Neural cell (in vitro differentiated cells): ENCODE measurements at regions not wholly inside any gene's neighbourhood (a gene's known extent, or its start where the extent isn't known, plus 50 kb on each side); places are given as distances from the start of the nearest gene placed in this dataset.

Source experiments
- H2AFZ ChIP-seq: fragments of 200-600, 300-800 bp; sonication (generic), shearing (Covaris generic); 2 replicates; pipeline ENCODE4 v1.6.0; 2014; ENCODE audit warnings: low read depth, mild to moderate bottlenecking, antibody characterized with exemption, low read length, moderate library complexity
- H3F3A ChIP-seq: fragments of 200-600 bp; shearing (Covaris generic); 2 replicates; pipeline ENCODE4 v1.6.1; 2016; ENCODE audit warnings: mild to moderate bottlenecking, moderate library complexity, mixed read lengths, antibody characterized with exemption, low read length; ENCODE audit not compliant: insufficient read depth, poor library complexity, severe bottlenecking
- H3K27ac ChIP-seq: fragments of 200-600, 300-800 bp; sonication (generic), shearing (Covaris generic); 2 replicates; pipeline ENCODE4 v1.5.1; 2014; ENCODE audit warnings: mild to moderate bottlenecking, low read length, moderate library complexity
- H3K27me3 ChIP-seq: fragments of 300-800, 200-600 bp; sonication (generic), shearing (Covaris generic); 2 replicates; pipeline ENCODE4 v1.6.0; 2014; ENCODE audit warnings: mild to moderate bottlenecking, low read depth, low read length, moderate library complexity; ENCODE audit not compliant: insufficient read depth
- H3K36me3 ChIP-seq: fragments of 300-800, 200-600 bp; sonication (generic), shearing (Covaris generic); 2 replicates; pipeline ENCODE4 v1.5.1; 2014; ENCODE audit warnings: mild to moderate bottlenecking, antibody characterized with exemption, low read length, moderate library complexity; ENCODE audit not compliant: insufficient read depth
- H3K4me2 ChIP-seq: fragments of 300-800, 200-600 bp; sonication (generic), shearing (Covaris generic); 2 replicates; pipeline ENCODE4 v1.6.0; 2014; ENCODE audit warnings: mild to moderate bottlenecking, low read length
- H3K4me3 ChIP-seq: fragments of 300-800, 200-600 bp; sonication (generic), shearing (Covaris generic); 2 replicates; pipeline ENCODE4 v1.5.1; 2014; ENCODE audit warnings: mild to moderate bottlenecking, low read length, moderate library complexity
- H3K79me2 ChIP-seq: fragments of 200-600 bp; shearing (Covaris generic); replicated peaks from 2 replicates; pipeline ENCODE4 v1.6.0; 2014; ENCODE audit warnings: mild to moderate bottlenecking, low read length, moderate library complexity; ENCODE audit not compliant: insufficient read depth
- H3K9ac ChIP-seq: fragments of 300-800, 200-600 bp; sonication (generic), shearing (Covaris generic); 2 replicates; pipeline ENCODE4 v1.6.1; 2016; ENCODE audit warnings: mild to moderate bottlenecking, low read length, mixed read lengths
- H3K9me2 ChIP-seq: fragments of 200-600 bp; shearing (Covaris generic); 2 replicates; pipeline ENCODE4 v1.6.1; 2016; ENCODE audit warnings: mild to moderate bottlenecking, low read length, mixed read lengths; ENCODE audit not compliant: insufficient read depth
- H3K9me3 ChIP-seq: fragments of 200-600, 300-800 bp; sonication (generic), shearing (Covaris generic); 2 replicates; pipeline ENCODE4 v1.6.1; 2016; ENCODE audit warnings: mild to moderate bottlenecking, mixed run types, low read length, moderate library complexity, mixed read lengths
- H4K20me1 ChIP-seq: fragments of 200-600 bp; shearing (Covaris generic); 2 replicates; pipeline ENCODE4 v1.6.1; 2016; ENCODE audit warnings: mild to moderate bottlenecking, mixed run types; ENCODE audit not compliant: insufficient read depth
- CTCF ChIP-seq: fragments of 450-650 bp; IDR thresholded peaks from 2 replicates; pipeline ENCODE4 v1.5.1; 2014; ENCODE audit warnings: antibody characterized with exemption, mild to moderate bottlenecking, moderate library complexity; ENCODE audit not compliant: poor library complexity, severe bottlenecking
- EP300 ChIP-seq: fragments of 450-650 bp; conservative IDR thresholded peaks from 2 replicates; pipeline ENCODE4 v1.6.1; 2014; ENCODE audit warnings: antibody characterized with exemption, mild to moderate bottlenecking, moderate library complexity; ENCODE audit not compliant: poor library complexity, severe bottlenecking
- EZH2 ChIP-seq: fragments of 200-600, 300-800 bp; shearing (Covaris generic), sonication (generic); IDR thresholded peaks from 2 replicates; pipeline ENCODE4 v1.6.1; 2014; ENCODE audit warnings: antibody characterized with exemption, low read length, borderline replicate concordance, mild to moderate bottlenecking; ENCODE audit not compliant: insufficient read depth, poor library complexity, severe bottlenecking
- MXI1 ChIP-seq: fragments of 450-650 bp; conservative IDR thresholded peaks from 2 replicates; pipeline ENCODE4 v1.6.1; 2014; ENCODE audit warnings: antibody characterized with exemption, mild to moderate bottlenecking; ENCODE audit not compliant: poor library complexity, severe bottlenecking
- RAD21 ChIP-seq: fragments of 450-650 bp; conservative IDR thresholded peaks from 2 replicates; pipeline ENCODE4 v1.6.1; 2014; ENCODE audit warnings: antibody characterized with exemption, mild to moderate bottlenecking, moderate library complexity
- REST ChIP-seq: IDR thresholded peaks from 2 replicates; pipeline ENCODE4 v1.6.1; 2012; ENCODE audit warnings: borderline replicate concordance
- SMC3 ChIP-seq: fragments of 450-650 bp; conservative IDR thresholded peaks from 2 replicates; pipeline ENCODE4 v1.6.1; 2014; ENCODE audit warnings: antibody characterized with exemption, mild to moderate bottlenecking, moderate library complexity; ENCODE audit not compliant: poor library complexity
- TAF1 ChIP-seq: IDR thresholded peaks from 2 replicates; pipeline ENCODE4 v1.6.1; 2012; ENCODE audit warnings: low read depth

- H3K9me2 ChIP-seq = no peaks in the 10 kb centered on the region
- no peak overlapping the region for H3K4me3 ChIP-seq
- H3K9me3 ChIP-seq = no peaks in the 10 kb centered on the region
- no peak overlapping the region for H3K9ac ChIP-seq
- no peaks in the 10 kb centered on the region for H3K36me3 ChIP-seq
- TF ChIP-seq CTCF = no peak
- TF ChIP-seq EZH2 = no peak
- no peak for TF ChIP-seq MXI1
- no peak for TF ChIP-seq EP300
- TF ChIP-seq REST = no peak
- H3K27me3 ChIP-seq = no peaks in the 10 kb centered on the region
- H3K79me2 ChIP-seq = no peaks in the 10 kb centered on the region
- H3F3A ChIP-seq = no peaks in the 10 kb centered on the region
- H3K27ac ChIP-seq = no peak overlapping the region
- H3K4me2 ChIP-seq = no peak overlapping the region
- no peaks in the 10 kb centered on the region for H4K20me1 ChIP-seq
- H2AFZ ChIP-seq = no peak overlapping the region
These were observed 409.8 kb upstream of the SMIM21 start for GRCh38 chr18:75837316-75837715.

GRCh38 chr18:75836516-75836915, 409.0 kb upstream of the SMIM21 start:
- Histone ChIP-seq H3K27ac (no peak overlapping the region), H3K36me3 (no peaks in the 10 kb centered on the region), H3K9me2 (no peaks in the 10 kb centered on the region), H2AFZ (no peak overlapping the region), H3K27me3 (no peaks in the 10 kb centered on the region), H3F3A (no peaks in the 10 kb centered on the region), H4K20me1 (no peaks in the 10 kb centered on the region), H3K79me2 (no peaks in the 10 kb centered on the region), H3K4me2 (no peak overlapping the region), H3K9ac (no peak overlapping the region), H3K9me3 (no peaks in the 10 kb centered on the region), H3K4me3 (no peak overlapping the region)
- TF ChIP-seq EZH2 (no peak), REST (no peak), CTCF (no peak), RAD21 (no peak), TAF1 (no peak), SMC3 (no peak), EP300 (no peak)
